Inflammatory macrophage (primary cell): ENCODE measurements at regions not wholly inside any gene's neighbourhood (a gene's known extent, or its start where the extent isn't known, plus 50 kb on each side); places are given as distances from the start of the nearest gene placed in this dataset.
"Not testable (repeated sequence)": the region's sequence is repeated elsewhere in the genome, so short reads cannot be mapped to it uniquely, and the experiment has no call there.

Source experiments
- DNase-seq, 2 donors: peaks; one replicate each; pipeline ENCODE4 v3.0.0-alpha.2; 2020 to 2022

DNA sequence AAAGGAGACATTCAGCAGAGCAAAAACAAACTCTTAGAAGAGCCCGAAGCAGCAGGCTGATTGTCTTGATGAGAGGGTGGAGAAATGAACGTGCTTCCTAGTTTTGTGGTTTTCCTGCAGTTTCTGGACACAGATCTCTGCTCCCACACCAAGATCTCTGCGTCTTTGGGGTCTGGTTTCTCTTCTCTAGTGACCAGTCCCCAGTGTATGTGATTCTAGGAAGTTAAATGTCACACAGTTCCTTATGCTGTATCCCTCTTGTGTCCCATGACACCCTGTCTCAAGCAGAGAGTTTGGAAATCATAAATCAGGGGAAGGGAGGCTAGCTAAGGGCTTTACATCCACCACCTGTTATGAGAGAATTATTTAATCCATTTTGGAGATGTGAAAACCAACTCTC, 55.4 kb upstream of the KLF14 start:
- DNase-seq = peak; percentile 37 to 56

GRCh38 chr7:130791746-130792145, 57.7 kb upstream of the KLF14 start:
- no peak for DNase-seq

DNA sequence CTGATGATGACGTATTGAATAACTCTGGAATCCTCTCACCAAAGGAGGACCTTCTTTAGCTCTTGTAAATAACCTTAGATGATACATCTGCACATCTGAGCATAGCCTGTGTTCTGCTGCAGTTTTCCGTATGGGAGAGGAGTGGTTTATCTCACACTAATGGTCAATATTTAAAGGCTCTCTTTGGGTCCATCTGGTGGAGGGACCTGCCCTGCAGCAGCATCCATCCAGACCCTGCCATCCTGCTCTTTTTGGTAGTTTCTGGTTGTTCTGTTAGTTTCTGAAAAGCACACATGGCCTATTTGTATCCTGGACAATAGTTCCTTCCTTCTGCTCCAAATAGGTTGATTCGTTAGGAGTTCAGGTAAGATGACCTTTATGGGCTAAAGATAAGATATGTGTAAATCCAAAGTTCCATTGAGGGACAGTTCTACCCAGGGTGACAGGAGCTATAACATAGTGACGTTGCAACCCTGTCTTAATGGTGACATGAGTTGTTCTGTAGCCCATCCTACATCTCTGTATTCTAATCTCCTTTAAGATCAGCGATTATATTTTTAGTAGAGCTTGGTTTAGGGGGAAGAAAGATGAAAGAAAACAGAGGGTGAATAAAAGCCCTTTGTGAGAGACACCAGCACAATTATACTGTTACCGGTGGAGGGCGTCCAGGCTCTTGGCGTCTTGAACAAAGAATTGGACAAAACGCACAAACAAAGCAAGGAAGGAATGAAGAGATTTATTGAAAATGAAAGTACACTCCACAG, 60.0 kb upstream of the KLF14 start:
- no peak for DNase-seq

DNA sequence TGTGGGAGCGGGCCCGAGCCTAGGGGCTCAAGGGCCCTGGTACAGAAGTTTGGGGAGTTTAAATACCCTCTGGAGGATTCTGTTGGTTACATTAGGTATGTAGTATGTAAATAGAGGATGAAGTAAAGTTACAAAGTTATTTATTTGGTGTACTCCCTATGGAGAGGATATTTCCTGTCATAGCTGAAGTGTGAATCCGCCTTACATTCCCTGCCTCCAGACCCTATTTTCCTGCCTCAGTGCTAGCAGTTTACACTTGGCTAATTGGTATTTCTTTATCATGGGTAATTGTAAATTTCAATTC, 60.6 kb upstream of the KLF14 start:
- no peak for DNase-seq

DNA sequence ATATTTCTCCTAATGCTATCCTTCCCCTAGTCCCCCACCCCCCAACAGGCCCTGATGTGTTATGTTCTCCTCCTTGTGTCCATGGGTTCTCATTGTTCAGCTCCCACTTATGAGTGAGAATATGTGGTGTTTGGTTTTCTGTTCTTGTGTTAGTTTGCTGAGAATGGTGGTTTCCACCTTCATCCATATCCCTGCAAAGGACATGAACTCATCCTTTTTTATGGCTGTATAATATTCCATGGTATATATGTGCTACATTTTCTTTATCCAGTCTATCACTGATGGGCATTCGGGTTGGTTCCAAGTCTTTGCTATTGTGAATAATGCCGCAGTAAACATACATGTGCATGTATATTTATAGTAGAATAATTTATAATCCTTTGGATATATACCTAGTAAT, 62.4 kb upstream of the KLF14 start:
- not testable (repeated sequence) for DNase-seq

DNA sequence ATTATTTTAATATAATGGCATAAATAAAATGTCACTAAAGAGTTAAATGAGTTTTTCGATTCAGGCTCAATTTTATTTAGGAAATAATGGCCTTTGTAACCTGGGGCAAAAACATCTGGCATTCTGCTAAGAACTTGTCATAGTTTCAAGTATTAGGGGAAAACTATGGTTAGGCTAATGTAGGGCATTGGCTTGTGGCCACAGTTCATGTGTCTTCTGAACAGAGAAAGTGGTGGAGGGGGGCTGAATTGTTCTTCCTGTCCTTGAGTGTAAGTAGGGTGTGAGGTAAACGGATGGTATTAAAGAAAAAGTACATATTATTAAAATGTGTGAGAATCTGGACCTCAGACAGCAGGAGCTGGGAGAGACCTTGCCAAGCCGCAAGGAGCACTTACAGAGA, 69.1 kb upstream of the KLF14 start:
- DNase-seq = no peak

- no peak for DNase-seq
These were observed 70.2 kb upstream of the KLF14 start for GRCh38 chr7:130804220-130804619.

GRCh38 chr7:130812819-130813218, 78.8 kb upstream of the KLF14 start:
- not testable (repeated sequence) for DNase-seq

- peak; percentile 28 to 36 for DNase-seq
These were observed 80.8 kb upstream of the KLF14 start for GRCh38 chr7:130814778-130815335.

DNA sequence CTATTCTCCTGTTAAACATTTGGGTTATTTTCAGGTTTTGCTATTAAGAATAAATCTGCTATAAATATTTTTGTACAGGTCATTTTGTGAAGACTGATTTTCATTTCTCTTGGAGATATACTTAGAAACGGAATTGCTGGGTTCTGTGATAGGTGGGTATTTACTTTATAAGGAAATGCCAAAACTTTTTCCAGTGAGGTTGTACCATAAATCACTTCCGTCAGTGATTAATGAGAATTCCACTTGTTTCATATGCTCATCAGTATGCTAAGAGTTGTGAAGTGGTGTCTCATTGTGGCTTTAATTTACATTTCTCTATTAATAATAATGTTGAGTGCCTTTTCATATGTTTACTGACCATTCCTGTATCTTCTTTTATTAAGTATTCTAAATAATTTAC, 84.0 kb upstream of the KLF14 start:
- DNase-seq = no peak

DNA sequence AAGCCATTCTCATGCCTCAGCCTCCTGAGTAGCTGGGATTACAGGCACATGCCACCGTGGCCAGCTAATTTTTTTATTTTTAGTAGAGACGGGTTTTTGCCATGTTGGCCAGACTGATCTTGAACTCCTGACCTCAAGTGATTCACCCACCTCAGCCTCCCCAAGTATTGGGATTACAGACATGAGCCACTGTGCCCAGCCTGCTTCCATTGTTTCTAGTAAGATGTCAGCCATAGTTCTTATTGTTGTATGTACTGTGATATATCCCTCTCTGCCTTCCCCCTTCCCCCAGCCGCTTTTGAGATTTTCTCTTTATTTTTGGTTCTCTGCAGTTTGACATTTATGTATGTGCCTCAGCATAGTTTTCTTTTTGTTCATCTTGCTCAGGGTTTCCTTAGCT, 87.9 kb upstream of the KLF14 start:
- DNase-seq = no peak

DNA sequence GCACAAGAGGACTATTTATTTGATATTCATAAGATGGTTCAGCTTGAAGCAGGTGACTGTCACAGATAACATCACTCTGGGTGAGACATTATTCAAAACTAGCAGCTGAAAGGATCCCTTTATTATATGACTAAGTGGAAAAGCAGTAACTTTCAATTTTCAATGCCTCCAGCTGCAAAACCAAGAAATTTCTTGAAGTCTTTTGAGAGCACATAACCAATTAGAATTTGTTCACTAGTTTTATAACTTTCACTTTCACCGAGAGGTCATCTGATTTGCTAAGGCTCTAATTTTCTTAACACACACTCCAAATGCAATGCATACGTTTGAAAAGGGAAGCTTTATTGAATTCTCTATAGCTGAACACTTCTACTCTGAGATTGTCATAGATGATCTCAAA, 88.6 kb upstream of the KLF14 start:
- DNase-seq = no peak

DNA sequence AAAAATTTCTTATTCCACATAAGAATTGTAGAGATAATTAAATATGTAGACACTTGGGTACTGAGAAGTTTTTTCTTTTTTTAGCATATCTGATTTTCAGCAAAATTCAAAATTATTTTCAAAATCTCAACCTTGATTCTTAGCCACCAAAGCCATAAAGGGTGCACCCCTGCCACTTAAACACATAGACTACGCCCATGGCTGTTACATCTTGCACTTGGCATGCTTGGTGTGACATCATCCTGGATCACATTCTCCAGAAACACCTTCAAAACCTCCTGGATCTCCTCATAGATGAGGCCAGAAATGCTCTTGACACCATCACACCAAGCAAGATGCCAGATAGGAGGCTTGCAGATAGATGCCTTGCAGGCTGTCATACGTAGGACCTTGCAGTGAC, 89.1 kb upstream of the KLF14 start:
- DNase-seq = no peak

- DNase-seq = no peak
These were observed 91.8 kb upstream of the KLF14 start for GRCh38 chr7:130825819-130826218.

DNA sequence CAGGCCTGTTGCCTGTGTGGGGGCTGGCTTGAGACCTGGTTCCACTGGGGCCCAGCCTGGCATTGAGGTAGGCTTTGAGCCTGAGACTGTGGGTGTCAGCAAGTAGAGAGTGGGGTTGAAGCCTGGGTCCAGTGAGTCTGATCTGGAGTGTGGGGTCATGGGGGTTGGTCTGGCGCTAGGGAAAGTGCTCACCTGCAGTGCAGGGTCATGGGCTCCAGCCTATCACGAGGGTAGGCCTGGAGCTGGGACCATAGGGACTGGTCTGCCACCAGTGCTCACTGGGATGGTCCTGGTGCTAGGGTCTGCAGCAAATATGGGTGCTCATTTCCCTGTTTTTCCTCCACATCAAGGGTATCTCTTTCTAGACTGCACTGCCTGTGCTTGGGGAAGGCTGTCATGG, 95.4 kb upstream of the KLF14 start:
- no peak for DNase-seq

DNA sequence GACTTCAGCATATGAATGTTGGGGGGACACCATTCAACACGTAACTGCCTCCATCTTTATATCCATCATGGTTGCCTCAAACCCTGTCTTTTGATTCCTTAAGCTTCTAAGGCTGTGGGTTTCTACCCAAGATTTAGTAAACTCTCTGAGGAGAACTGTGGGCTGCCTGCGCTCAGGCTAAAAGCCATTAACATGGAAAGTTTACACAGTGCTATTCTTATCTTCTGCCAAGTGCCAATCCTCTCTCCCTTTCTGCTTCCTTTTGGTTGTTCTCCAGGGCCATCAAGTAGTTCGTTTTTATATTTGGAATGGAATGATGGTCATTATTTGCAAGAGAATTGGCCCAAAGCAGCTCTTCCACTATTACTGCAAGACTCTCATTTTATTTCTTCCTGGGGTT, 97.3 kb upstream of the KLF14 start:
- no peak for DNase-seq

DNA sequence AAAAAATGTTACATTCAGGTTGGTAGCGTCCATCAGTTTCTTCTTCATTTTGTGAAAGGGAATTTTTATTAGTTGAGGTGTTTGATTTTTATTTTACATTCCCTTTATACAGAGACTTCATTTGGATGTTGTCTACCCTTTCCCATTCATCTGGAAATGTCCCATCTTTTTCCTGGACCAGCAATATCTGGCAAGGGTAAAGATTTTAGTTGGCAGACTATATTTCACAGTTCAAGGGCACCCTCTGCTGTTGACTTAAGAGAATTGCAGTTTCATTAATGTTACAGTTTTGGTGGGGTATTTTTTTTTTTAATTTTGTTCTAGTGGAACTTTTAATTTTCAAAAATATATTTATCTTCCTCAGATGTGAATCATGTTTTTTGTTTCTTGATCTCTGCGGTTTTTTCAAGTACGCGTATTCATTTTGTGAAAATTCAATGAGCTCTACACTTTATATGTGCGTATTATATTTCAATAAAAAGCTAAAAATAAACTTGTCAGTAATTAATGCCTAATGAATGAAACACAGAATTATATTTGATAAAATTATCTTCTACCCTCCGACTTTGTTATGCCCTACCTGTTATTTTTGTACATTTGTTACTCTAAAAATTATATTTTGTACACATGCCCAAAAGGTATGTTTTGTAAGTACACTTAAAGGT, 97.9 kb upstream of the KLF14 start:
- peak; percentile 22 to 26 for DNase-seq

DNA sequence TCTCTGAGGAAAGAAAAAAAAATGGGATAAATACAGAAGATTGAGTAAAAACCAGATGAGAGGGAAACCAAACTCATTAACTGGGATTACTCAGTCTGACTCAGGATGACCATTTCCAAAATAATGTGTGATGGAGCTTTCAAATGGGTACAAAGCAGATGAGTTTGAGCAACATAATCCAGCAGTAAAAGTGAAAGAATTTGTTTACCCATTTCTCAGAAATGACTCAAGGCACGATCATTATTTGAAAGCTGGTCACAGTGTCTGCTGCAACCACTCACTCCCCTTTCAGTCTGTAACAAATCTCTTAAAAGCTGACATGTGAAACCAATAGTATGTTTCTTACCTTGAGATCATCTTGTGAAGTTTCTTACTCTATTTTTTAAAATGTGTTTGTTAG, 104.7 kb upstream of the KLF14 start:
- no peak for DNase-seq

DNA sequence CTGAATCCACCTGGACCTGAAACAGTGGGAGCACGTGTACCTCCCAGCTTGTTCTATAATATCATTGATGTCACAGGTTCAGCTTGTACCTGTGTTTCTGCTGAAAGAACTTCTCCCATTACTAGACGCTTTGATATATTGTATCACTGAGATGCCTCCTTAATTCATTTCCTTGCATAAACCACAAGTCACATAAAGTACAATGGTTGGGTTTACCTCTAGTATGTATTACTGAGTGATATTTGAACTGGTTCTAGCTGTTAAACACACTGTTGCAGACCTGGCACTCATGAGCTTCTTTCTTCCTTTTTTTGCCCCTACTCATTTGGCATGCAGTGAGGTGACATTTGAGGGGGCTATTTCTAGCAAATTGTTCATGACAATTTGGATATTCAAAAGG, 106.6 kb upstream of the KLF14 start:
- DNase-seq = no peak

DNA sequence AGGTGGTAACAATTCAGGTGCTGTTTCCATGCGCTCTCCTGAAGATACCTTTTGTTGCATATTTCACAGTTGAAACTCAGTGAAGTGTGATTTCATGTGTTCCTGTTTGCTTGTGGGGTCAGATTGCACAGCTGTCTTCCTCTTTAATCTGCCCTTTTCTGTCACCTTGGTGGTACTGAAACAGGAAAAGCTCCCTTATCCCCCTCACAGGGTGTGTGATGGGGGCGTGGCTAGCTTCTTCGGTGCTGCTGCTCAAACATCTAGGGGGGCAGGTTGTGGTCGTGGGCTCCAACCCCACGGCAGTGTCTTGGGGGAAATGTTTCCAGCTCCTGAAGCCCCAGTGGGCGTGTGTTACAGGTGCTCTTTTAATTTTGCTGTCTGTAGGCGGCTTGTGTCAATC, 107.4 kb upstream of the KLF14 start:
- no peak for DNase-seq

DNA sequence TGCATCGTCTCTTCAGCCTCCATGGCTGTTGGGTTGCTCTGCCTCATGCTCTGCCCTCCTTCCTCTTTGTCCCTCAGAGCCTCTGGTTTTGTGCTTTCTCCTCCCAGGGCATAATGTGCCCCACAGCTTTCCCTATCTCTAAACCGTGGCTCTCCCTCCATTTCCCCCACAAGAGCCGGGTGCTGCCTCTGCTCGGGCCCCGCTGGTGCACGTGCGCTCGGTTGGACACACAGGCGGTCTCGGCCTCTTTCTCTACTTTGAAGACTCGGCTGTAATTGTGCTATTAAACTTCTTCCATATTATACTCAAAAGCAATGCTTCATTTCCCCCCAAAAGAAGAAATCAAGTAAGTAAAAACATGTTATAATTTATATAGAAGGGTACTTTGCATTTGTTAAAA, 109.7 kb upstream of the KLF14 start:
- no peak for DNase-seq

DNA sequence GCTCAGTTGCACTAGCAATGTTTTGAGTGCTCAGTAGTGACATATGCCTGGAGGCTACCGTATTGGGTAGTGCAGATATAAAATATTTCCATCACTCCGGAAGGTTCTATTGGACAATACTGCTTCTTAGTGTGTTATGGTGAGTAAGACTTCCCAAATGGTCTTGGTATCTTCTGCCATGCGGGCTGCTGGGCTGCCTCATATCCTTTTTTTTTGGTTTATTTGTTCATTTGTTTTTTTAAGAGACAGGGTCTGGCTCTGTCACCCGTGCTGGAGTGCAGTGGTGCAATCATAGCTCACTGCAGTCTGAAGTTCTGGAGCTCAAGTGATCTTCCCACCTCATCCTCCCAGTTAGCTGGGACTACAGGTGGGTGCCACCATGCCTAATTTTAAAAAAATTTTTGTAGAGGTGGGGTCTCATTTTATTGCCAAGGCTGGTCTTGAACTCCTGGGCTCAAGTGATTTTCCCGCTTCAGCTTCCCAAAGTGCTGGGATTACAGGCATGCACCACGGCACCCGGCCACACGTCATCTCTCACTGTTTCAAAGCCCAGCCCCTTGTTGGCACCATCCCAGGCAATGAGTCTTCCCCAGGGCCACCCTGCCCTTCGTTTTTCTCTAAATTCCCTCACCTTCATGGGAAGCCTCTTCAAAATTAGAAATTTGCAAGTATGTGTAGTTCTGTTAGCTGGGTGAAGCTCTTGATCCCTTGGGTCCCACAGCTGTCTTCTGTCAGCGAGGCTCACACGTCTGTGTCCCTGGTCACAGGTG, 111.0 kb upstream of the KLF14 start:
- no peak for DNase-seq

DNA sequence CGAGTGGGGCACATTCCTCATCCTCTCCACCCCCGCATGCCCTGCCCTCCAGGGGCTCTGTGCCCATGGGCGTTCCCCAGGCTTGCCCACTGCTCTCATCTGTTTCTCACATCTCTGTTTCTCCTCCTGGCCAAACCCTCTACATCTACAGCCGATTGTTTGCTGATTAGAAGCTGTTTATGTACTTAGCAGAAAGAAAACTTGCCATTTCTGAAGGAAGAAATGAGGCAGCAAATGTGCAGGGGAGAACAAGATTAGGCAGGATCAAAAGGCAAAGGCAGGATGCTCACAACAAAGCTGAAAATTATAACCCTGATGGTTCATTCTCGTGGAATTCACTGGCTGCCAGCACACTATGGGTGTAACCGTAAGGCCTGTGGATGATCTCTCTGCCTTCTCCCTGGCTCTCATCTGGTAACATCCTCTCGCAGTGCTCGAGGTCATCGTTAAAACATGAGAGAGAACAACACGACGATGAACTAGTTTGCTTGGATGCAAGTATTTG, 111.6 kb upstream of the KLF14 start:
- no peak for DNase-seq

- DNase-seq = no peak
These were observed 115.6 kb upstream of the KLF14 start for GRCh38 chr7:130849604-130850003.
